ENCODE measurements at regions not wholly inside any gene's neighbourhood (a gene's known extent, or its start where the extent isn't known, plus 50 kb on each side); places are given as distances from the start of the nearest gene placed in this dataset.

- in situ Hi-C loops (cut with HindIII; ENCODE audit: low sequenced_read_pairs) = no loop called here
- DNase-seq (ENCODE audit: low read depth, low spot score) = no peak
- H3K4me3 ChIP-seq (ENCODE audit: low read depth, low read length) = no peak overlapping the region
- TF ChIP-seq CTCF (IDR thresholded peaks at IDR 0.05; ENCODE audit: low read depth, low read length) = no peak
Observed at GRCh38 chr3:177308286-177308685, 111.0 kb upstream of the TBL1XR1 start.

DNA sequence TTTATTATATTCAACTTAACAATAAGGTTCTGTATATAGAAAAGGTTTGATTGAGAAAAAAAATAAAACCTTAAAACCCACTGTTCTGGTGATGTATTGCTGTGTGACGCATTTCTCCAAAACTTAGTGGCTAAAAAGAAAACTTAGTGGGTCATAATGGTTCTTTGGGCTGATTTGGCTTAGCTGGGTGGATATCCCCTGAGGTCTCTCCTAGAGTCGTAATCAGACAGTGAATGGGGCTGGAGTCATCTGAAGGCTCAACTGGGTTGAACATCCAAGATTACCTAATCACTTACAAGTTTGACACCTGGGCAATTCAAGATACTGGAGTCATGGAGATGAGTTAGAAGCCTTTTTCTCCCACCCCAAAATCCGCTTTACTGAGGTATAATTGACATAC, 111.6 kb upstream of the TBL1XR1 start:
- DNase-seq (ENCODE audit: low read depth, low spot score) = no peak
- in situ Hi-C loops (cut with HindIII; ENCODE audit: low sequenced_read_pairs) = no loop called here
- no peak for TF ChIP-seq CTCF (IDR thresholded peaks at IDR 0.05; ENCODE audit: low read depth, low read length)
- H3K4me3 ChIP-seq (ENCODE audit: low read depth, low read length) = no peak overlapping the region

DNA sequence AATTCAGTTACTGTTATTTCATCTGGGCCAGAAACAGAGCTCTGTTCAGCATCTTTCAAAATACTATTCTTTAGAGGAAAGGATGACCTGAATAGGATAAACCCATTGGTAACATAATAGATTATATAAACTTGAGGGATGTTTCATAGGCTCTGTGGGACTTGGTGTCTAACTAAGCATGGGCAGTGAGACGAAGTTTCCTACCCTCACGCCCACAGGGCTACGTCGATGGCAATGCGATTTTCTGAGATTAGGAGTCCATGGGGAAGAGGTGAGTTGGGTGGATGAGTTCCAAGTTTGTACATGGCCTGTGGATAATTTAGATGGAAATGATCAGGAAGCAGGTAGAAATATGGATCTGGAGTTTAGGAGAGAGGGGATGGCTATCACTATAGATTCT, 115.2 kb upstream of the TBL1XR1 start:
- no peak overlapping the region for H3K4me3 ChIP-seq (ENCODE audit: low read depth, low read length)
- no peak for TF ChIP-seq CTCF (IDR thresholded peaks at IDR 0.05; ENCODE audit: low read depth, low read length)
- in situ Hi-C loops (cut with HindIII; ENCODE audit: low sequenced_read_pairs) = no loop called here
- no peak for DNase-seq (ENCODE audit: low read depth, low spot score)

- H3K4me3 ChIP-seq (ENCODE audit: low read depth, low read length) = no peak overlapping the region
- no peak for DNase-seq (ENCODE audit: low read depth, low spot score)
- TF ChIP-seq CTCF (IDR thresholded peaks at IDR 0.05; ENCODE audit: low read depth, low read length) = no peak
- in situ Hi-C loops (cut with HindIII; ENCODE audit: low sequenced_read_pairs) = no loop called here
Observed at GRCh38 chr3:177314897-177315296, 117.6 kb upstream of the TBL1XR1 start.

- H3K4me3 ChIP-seq (ENCODE audit: low read depth, low read length) = no peak overlapping the region
- TF ChIP-seq CTCF (IDR thresholded peaks at IDR 0.05; ENCODE audit: low read depth, low read length) = no peak
- no peak for DNase-seq (ENCODE audit: low read depth, low spot score)
- in situ Hi-C loops (cut with HindIII; ENCODE audit: low sequenced_read_pairs) = no loop called here
Observed at GRCh38 chr3:177317247-177317646, 120.0 kb upstream of the TBL1XR1 start.

DNA sequence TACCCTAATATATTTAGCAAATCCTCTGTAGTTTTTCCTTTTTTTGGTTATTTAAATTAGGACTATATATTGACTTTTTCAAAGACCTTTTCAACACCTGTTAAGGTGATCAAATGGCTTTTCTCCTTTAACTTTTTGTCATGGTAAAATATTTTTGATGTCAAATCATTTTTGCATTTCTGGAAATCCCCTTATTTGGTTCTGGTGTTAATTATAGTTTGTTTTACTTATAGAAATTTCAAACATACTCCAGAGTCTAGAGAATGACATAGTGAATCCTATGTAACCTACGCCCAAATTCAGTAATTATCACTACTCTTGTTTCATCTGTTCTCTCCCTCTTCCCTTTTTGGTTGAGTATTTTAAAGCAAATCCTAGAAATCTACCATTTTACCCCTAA, 121.3 kb upstream of the TBL1XR1 start:
- no peak for DNase-seq (ENCODE audit: low read depth, low spot score)
- no peak for TF ChIP-seq CTCF (IDR thresholded peaks at IDR 0.05; ENCODE audit: low read depth, low read length)
- no peak overlapping the region for H3K4me3 ChIP-seq (ENCODE audit: low read depth, low read length)
- in situ Hi-C loops (cut with HindIII; ENCODE audit: low sequenced_read_pairs) = no loop called here

DNA sequence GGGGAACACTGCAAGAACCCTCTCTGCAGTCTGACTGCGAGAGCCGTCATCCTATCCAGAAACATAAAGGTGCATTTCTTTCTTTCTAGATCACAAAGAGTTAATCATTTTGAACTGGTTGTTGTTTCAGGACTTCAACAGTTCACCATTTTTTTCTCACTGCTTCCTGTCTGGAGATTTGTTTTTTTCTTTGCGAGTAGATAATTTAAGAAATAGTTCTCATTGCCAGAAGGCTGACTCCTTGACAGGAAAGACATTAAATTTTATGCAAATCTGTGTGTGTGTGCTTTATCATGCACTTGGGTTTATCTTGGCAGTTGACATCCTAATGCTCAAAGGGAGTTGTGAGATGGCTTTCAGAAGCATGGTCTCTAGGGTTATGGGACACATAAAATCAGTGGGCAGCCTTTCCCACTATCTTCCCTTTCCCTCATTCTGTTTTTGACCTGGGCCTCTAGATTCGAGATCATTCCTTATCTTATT, 123.5 kb upstream of the TBL1XR1 start:
- TF ChIP-seq CTCF (IDR thresholded peaks at IDR 0.05; ENCODE audit: low read depth, low read length) = no peak
- DNase-seq (ENCODE audit: low read depth, low spot score) = no peak
- in situ Hi-C loops (cut with HindIII; ENCODE audit: low sequenced_read_pairs) = no loop called here
- H3K4me3 ChIP-seq (ENCODE audit: low read depth, low read length) = no peak overlapping the region

Measured in astrocyte of the spinal cord (primary cell).